ENCODE measurements at regions not wholly inside any gene's neighbourhood (a gene's known extent, or its start where the extent isn't known, plus 50 kb on each side); places are given as distances from the start of the nearest gene placed in this dataset.

GRCh38 chr5:54831233-54831632 lies 154.2 kb downstream of the ESM1 start:
- TF ChIP-seq CTCF (IDR thresholded peaks at IDR 0.05) (no peak), POLR2A (IDR thresholded peaks at IDR 0.05) (no peak)

Data from right lobe of liver (tissue), 4 donors.